ENCODE measurements at regions not wholly inside any gene's neighbourhood (a gene's known extent, or its start where the extent isn't known, plus 50 kb on each side); places are given as distances from the start of the nearest gene placed in this dataset.

- Histone ChIP-seq H3K9me3 (ENCODE audit: control insufficient read depth, low read length) (peaks cover 54% of the 10 kb centered on the region), H3K4me3 (ENCODE audit: low read length) (no peak overlapping the region), H3K36me3 (ENCODE audit: control insufficient read depth, insufficient read depth, low read length) (peaks cover 15% of the 10 kb centered on the region), H3K4me1 (ENCODE audit: control insufficient read depth, insufficient read depth, low read length) (no peaks in the 10 kb centered on the region), H3K9ac (ENCODE audit: extremely low read depth, low read length, poor library complexity, severe bottlenecking) (no peak overlapping the region), H3K27ac (ENCODE audit: low read depth, low read length) (no peak overlapping the region), H3K27me3 (ENCODE audit: control insufficient read depth, insufficient read depth, low read length, poor library complexity, severe bottlenecking) (no peaks in the 10 kb centered on the region)
- peaks cover 2% of the 10 kb centered on the region for H3K4me1 Mint-ChIP-seq
- peaks cover 46% of the 10 kb centered on the region for H3K9me3 Mint-ChIP-seq
- TF ChIP-seq CTCF (conservative IDR thresholded peaks at IDR 0.05) = no peak
- no peak overlapping the region for H3K27ac Mint-ChIP-seq
- no peak overlapping the region for H3K4me3 Mint-ChIP-seq
- H3K36me3 Mint-ChIP-seq (ENCODE audit: low read depth) = peaks cover 29% of the 10 kb centered on the region
- DNase-seq = no peak
- 94% methylated on average over 2 of the region's 2 CpGs; no CpG with 5 or more reads in 1 of the 2 experiments for WGBS, 2 experiments (ENCODE audit: insufficient coverage in 1 of 2, insufficient read length in 1 of 2)
- H3K27me3 Mint-ChIP-seq (ENCODE audit: insufficient read depth) = no peaks in the 10 kb centered on the region
These were observed 87.4 kb downstream of the ZNF732 start for GRCh38 chr4:217891-218290.

GRCh38 chr4:213971-214370 lies 89.7 kb downstream of the ZNF718 start:
- no peak for TF ChIP-seq CTCF (conservative IDR thresholded peaks at IDR 0.05)
- Histone ChIP-seq H3K36me3 (ENCODE audit: control insufficient read depth, insufficient read depth, low read length) (peaks cover 15% of the 10 kb centered on the region), H3K27me3 (ENCODE audit: control insufficient read depth, insufficient read depth, low read length, poor library complexity, severe bottlenecking) (no peaks in the 10 kb centered on the region), H3K4me3 (ENCODE audit: low read length) (peak overlapping the region; percentile 78), H3K9me3 (ENCODE audit: control insufficient read depth, low read length) (peaks cover 64% of the 10 kb centered on the region), H3K9ac (ENCODE audit: extremely low read depth, low read length, poor library complexity, severe bottlenecking) (no peak overlapping the region), H3K4me1 (ENCODE audit: control insufficient read depth, insufficient read depth, low read length) (no peaks in the 10 kb centered on the region), H3K27ac (ENCODE audit: low read depth, low read length) (no peak overlapping the region)
- 84 to 100% methylated on average over 2 of the region's 2 CpGs for WGBS, 2 experiments (ENCODE audit: insufficient coverage in 1 of 2, insufficient read length in 1 of 2)
- no peaks in the 10 kb centered on the region for H3K27me3 Mint-ChIP-seq (ENCODE audit: insufficient read depth)
- H3K4me1 Mint-ChIP-seq = peaks cover 2% of the 10 kb centered on the region
- H3K9me3 Mint-ChIP-seq = peaks cover 58% of the 10 kb centered on the region
- H3K4me3 Mint-ChIP-seq = peak overlapping the region; percentile 71
- peaks cover 40% of the 10 kb centered on the region for H3K36me3 Mint-ChIP-seq (ENCODE audit: low read depth)
- H3K27ac Mint-ChIP-seq = no peak overlapping the region
- no peak for DNase-seq
